SK-N-SH (cell line): ENCODE measurements at regions not wholly inside any gene's neighbourhood (a gene's known extent, or its start where the extent isn't known, plus 50 kb on each side); places are given as distances from the start of the nearest gene placed in this dataset.

Experiments
- CTCF ChIA-PET: fragments of 300-600, 350-600 bp; formaldehyde crosslinking; extraction: SDS; loops from one replicate; lab custom pipeline; 2021; lab: Yijun Ruan, JAX
- POLR2A ChIA-PET: fragments of 350-600 bp; sonication (Branson Sonifier 250); formaldehyde crosslinking; extraction: SDS; loops from one replicate; lab custom pipeline; 2020; ENCODE audit warnings: antibody characterized with exemption, inconsistent platforms; lab: Yijun Ruan, JAX
- DNase-seq: peaks from one replicate; pipeline ENCODE4 v3.0.0; 2012
- H2AFZ ChIP-seq: fragments of 200-600 bp; sonication (generic); 2 replicates; pipeline ENCODE4 v1.8.1; 2016; ENCODE audit warnings: antibody characterized with exemption, mild to moderate bottlenecking, low read depth
- H3F3A ChIP-seq: fragments of 200-600 bp; sonication (generic); replicated peaks from 2 replicates; pipeline ENCODE3; 2016; ENCODE audit warnings: antibody characterized with exemption, mild to moderate bottlenecking; ENCODE audit not compliant: insufficient read depth
- H3K27ac ChIP-seq, 2 experiments: fragments of 200-500 bp in 1 of 2; fragments of 200-600 bp in 1 of 2; sonication (Bioruptor generic) in 1 of 2; sonication (generic), shearing (Covaris generic) in 1 of 2; 2 replicates each; pipeline versions ENCODE4 v1.5.1 to v1.6.1; 2014 to 2016; ENCODE audit warnings: low read depth in 2 of 2, inconsistent platforms in 1 of 2, low read length in 1 of 2, mild to moderate bottlenecking in 1 of 2, mixed read lengths in 1 of 2
- H3K27me3 ChIP-seq: fragments of 200-600 bp; sonication (generic), shearing (Covaris generic); 2 replicates; pipeline ENCODE4 v1.6.1; 2016; ENCODE audit warnings: mixed run types; ENCODE audit not compliant: insufficient read depth
- H3K36me3 ChIP-seq, 2 experiments: fragments of 200-500 bp in 1 of 2; fragments of 200-600 bp in 1 of 2; sonication (Bioruptor generic) in 1 of 2; sonication (generic) in 1 of 2; replicated peaks in 1 of 2; 2 replicates each; pipeline versions ENCODE3 to v1.5.1; 2014 to 2016; ENCODE audit warnings: low read length in 1 of 2, mild to moderate bottlenecking in 1 of 2; ENCODE audit not compliant: insufficient read depth in 2 of 2, control insufficient read depth in 1 of 2
- H3K4me1 ChIP-seq, 2 experiments: fragments of 200-500 bp in 1 of 2; fragments of 200-600 bp in 1 of 2; sonication (Bioruptor generic) in 1 of 2; sonication (generic), shearing (Covaris generic) in 1 of 2; 2 replicates each; pipeline versions ENCODE4 v1.5.1 to v1.6.1; 2014 to 2016; ENCODE audit warnings: low read depth in 1 of 2, low read length in 1 of 2, mixed run types in 1 of 2; ENCODE audit not compliant: insufficient read depth in 2 of 2, control insufficient read depth in 1 of 2
- H3K4me2 ChIP-seq: fragments of 200-600 bp; sonication (generic), shearing (Covaris generic); 2 replicates; pipeline ENCODE4 v1.6.1; 2017; ENCODE audit warnings: mixed run types
- H3K4me3 ChIP-seq, 2 experiments: fragments of 200-500 bp in 1 of 2; fragments of 200-600 bp in 1 of 2; sonication (Bioruptor generic) in 1 of 2; sonication (generic), shearing (Covaris generic) in 1 of 2; 2 replicates each; pipeline versions ENCODE4 v1.5.1 to v1.8.1; 2014 to 2016; ENCODE audit warnings: low read depth in 2 of 2, inconsistent platforms in 1 of 2, low read length in 1 of 2, mild to moderate bottlenecking in 1 of 2, mixed read lengths in 1 of 2, moderate library complexity in 1 of 2
- H3K79me2 ChIP-seq: fragments of 200-600 bp; sonication (generic); 2 replicates; pipeline ENCODE4 v1.8.1; 2017; ENCODE audit warnings: mild to moderate bottlenecking; ENCODE audit not compliant: insufficient read depth
- H3K9ac ChIP-seq: fragments of 200-600 bp; sonication (generic); 2 replicates; pipeline ENCODE4 v1.6.1; 2017; ENCODE audit warnings: mixed run types
- H3K9me2 ChIP-seq: fragments of 200-600 bp; sonication (generic); 2 replicates; pipeline ENCODE4 v1.6.1; 2017; ENCODE audit warnings: mixed run types
- H3K9me3 ChIP-seq: fragments of 200-600 bp; sonication (generic); 2 replicates; pipeline ENCODE4 v1.6.1; 2017; ENCODE audit warnings: mixed run types, mild to moderate bottlenecking, moderate library complexity
- H4K20me1 ChIP-seq: fragments of 200-600 bp; sonication (generic); 2 replicates; pipeline ENCODE4 v1.6.1; 2017; ENCODE audit warnings: mild to moderate bottlenecking, mixed run types; ENCODE audit not compliant: insufficient read depth
- EP300 ChIP-seq, 2 experiments: IDR thresholded peaks; 2 replicates each; pipeline versions ENCODE4 v1.4.0 to v1.6.1; 2012; ENCODE audit warnings: borderline replicate concordance in 1 of 2, low read depth in 1 of 2, low read length in 1 of 2
- FOXJ3 ChIP-seq: sonication (generic); formaldehyde crosslinking; IDR thresholded peaks from 2 replicates; pipeline ENCODE4 v1.5.1; 2020; ENCODE audit warnings: mild to moderate bottlenecking, missing genetic modification reagents
- MXI1 ChIP-seq: IDR thresholded peaks from 2 replicates; pipeline ENCODE4 v1.6.1; 2012; ENCODE audit warnings: mild to moderate bottlenecking, low read depth, low read length, improper control_type of control experiment
- NFIC ChIP-seq: IDR thresholded peaks from 2 replicates; pipeline ENCODE4 v1.4.0; 2012; ENCODE audit warnings: borderline replicate concordance
- POLR2AphosphoS5 ChIP-seq: IDR thresholded peaks from 2 replicates; pipeline ENCODE4 v1.6.1; 2012; ENCODE audit warnings: low read depth, low read length
- RAD21 ChIP-seq: IDR thresholded peaks from 2 replicates; pipeline ENCODE4 v1.6.1; 2012; ENCODE audit warnings: mild to moderate bottlenecking, low read length
- RCOR1 ChIP-seq: fragments of 150-350 bp; IDR thresholded peaks from 2 replicates; pipeline ENCODE4 v1.6.1; 2017; ENCODE audit warnings: antibody characterized with exemption, low read length
- RXRA ChIP-seq: IDR thresholded peaks from 2 replicates; pipeline ENCODE4 v1.4.0; 2012; ENCODE audit warnings: low read depth, mild to moderate bottlenecking, borderline replicate concordance
- SIN3A ChIP-seq: IDR thresholded peaks from 2 replicates; pipeline ENCODE4 v1.6.1; 2012; ENCODE audit warnings: low read depth, mild to moderate bottlenecking, low read length, moderate library complexity, borderline replicate concordance
- SMC3 ChIP-seq: IDR thresholded peaks from 2 replicates; pipeline ENCODE4 v1.6.1; 2012; ENCODE audit warnings: low read depth, low read length, improper control_type of control experiment
- TAF1 ChIP-seq: IDR thresholded peaks from 2 replicates; pipeline ENCODE4 v1.6.1; 2012; ENCODE audit warnings: low read depth, mild to moderate bottlenecking, low read length, moderate library complexity, borderline replicate concordance
- TCF12 ChIP-seq: IDR thresholded peaks from 2 replicates; pipeline ENCODE4 v1.4.0; 2012
- WGBS: methylation state at CpG from one replicate; pipeline ENCODE4 v1.1.6; 2017; ENCODE audit warnings: low lambda C conversion rate; 5-methylcytosine and 5-hydroxymethylcytosine counted together
- TF ChIP-seq, protein P1 (sequence below): IDR thresholded peaks from 2 replicates; pipeline ENCODE4; 2012
- TF ChIP-seq, protein P2 (sequence below): fragments of 200-600 bp; sonication (generic); IDR thresholded peaks from 2 replicates; pipeline ENCODE4 v1.6.1; 2017; ENCODE audit warnings: antibody characterized with exemption, mild to moderate bottlenecking, moderate library complexity
- TF ChIP-seq, protein P3 (sequence below): IDR thresholded peaks from 2 replicates; pipeline ENCODE4 v1.4.0; 2012; ENCODE audit warnings: low read depth, borderline replicate concordance
- TF ChIP-seq, protein P4 (sequence below): IDR thresholded peaks from 2 replicates; pipeline ENCODE4 v1.6.1; 2012; ENCODE audit warnings: mild to moderate bottlenecking, low read depth, low read length, moderate library complexity

DNA sequence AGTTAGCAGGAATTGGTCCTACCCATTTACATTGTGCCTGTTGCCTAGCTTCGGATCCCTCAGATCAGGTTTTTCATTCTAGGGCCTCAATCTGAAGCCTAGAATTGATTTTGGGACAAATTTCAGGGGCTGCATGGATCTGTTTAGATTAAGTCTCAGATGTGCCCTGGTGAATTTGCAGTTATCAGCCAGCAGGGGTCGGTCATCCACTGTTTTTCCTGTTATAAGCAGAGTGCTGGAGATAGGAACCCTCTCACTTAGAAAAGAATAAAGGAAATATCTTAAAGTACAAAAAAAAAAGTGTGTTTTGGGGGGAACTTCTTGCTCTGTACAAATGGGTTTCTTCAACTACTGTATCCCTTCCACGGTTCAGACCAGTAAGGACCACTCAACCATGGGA, 212.5 kb downstream of the BCHE start:
- TF ChIP-seq EP300 (IDR thresholded peaks at IDR 0.05; ENCODE audit: borderline replicate concordance in 1 of 2, low read depth in 1 of 2, low read length in 1 of 2) (no peak), RAD21 (peak; percentile 29; the same call in 1 of the 2 replicates), FOXJ3 (CRISPR knock-in tag) (no peak), TCF12 (no peak), NFIC (no peak), SMC3 (peak; percentile 27; the same call in 1 of the 2 replicates), RXRA (no peak), RCOR1 (no peak), POLR2AphosphoS5 (no peak)
- TF ChIP-seq, protein P1, sequence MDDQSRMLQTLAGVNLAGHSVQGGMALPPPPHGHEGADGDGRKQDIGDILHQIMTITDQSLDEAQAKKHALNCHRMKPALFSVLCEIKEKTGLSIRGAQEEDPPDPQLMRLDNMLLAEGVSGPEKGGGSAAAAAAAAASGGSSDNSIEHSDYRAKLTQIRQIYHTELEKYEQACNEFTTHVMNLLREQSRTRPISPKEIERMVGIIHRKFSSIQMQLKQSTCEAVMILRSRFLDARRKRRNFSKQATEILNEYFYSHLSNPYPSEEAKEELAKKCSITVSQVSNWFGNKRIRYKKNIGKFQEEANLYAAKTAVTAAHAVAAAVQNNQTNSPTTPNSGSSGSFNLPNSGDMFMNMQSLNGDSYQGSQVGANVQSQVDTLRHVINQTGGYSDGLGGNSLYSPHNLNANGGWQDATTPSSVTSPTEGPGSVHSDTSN, result no peak
- TF ChIP-seq, protein P2, sequence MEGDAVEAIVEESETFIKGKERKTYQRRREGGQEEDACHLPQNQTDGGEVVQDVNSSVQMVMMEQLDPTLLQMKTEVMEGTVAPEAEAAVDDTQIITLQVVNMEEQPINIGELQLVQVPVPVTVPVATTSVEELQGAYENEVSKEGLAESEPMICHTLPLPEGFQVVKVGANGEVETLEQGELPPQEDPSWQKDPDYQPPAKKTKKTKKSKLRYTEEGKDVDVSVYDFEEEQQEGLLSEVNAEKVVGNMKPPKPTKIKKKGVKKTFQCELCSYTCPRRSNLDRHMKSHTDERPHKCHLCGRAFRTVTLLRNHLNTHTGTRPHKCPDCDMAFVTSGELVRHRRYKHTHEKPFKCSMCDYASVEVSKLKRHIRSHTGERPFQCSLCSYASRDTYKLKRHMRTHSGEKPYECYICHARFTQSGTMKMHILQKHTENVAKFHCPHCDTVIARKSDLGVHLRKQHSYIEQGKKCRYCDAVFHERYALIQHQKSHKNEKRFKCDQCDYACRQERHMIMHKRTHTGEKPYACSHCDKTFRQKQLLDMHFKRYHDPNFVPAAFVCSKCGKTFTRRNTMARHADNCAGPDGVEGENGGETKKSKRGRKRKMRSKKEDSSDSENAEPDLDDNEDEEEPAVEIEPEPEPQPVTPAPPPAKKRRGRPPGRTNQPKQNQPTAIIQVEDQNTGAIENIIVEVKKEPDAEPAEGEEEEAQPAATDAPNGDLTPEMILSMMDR, result peak; percentile 62
- TF ChIP-seq, protein P3, sequence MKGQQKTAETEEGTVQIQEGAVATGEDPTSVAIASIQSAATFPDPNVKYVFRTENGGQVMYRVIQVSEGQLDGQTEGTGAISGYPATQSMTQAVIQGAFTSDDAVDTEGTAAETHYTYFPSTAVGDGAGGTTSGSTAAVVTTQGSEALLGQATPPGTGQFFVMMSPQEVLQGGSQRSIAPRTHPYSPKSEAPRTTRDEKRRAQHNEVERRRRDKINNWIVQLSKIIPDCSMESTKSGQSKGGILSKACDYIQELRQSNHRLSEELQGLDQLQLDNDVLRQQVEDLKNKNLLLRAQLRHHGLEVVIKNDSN, result no peak
- WGBS, result 0% methylated on average over 3 of the region's 3 CpGs

DNA sequence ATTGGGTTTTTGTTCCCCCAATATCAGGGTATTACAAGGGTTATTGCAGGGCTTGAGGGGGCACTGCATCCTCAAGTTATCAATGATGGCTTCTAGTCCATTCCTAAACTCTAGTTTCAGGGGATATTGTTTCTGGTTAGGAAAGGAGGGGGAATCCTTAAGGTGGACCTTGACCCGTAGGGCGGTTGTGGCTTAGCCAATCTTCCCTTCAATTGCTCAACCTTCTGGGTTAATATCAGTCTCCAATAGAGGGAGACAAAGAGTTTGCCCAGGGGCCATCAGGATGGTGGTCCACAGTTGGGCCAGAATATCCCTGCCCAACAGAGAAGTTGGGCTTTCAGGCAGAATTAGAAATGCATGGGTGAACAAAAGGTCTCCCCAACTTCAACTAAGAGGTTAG, 214.9 kb downstream of the BCHE start:
- POLR2A ChIA-PET, result no interaction called here
- no peak for DNase-seq
- no peaks in the 10 kb centered on the region for H3F3A ChIP-seq
- no peak overlapping the region for H3K4me3 ChIP-seq
- no peak overlapping the region for H3K27ac ChIP-seq
- 48% methylated on average over 2 of the region's 2 CpGs for WGBS
- CTCF ChIA-PET, result no interaction called here
- H3K4me2 ChIP-seq, result no peak overlapping the region
- H4K20me1 ChIP-seq, result no peaks in the 10 kb centered on the region
- no peaks in the 10 kb centered on the region for H3K36me3 ChIP-seq
- no peaks in the 10 kb centered on the region for H3K79me2 ChIP-seq
- no peak for TF ChIP-seq TAF1
- no peak for TF ChIP-seq SIN3A
- TF ChIP-seq NFIC, result no peak
- TF ChIP-seq, protein P1, result no peak
- no peak for TF ChIP-seq MXI1
- TF ChIP-seq, protein P4, sequence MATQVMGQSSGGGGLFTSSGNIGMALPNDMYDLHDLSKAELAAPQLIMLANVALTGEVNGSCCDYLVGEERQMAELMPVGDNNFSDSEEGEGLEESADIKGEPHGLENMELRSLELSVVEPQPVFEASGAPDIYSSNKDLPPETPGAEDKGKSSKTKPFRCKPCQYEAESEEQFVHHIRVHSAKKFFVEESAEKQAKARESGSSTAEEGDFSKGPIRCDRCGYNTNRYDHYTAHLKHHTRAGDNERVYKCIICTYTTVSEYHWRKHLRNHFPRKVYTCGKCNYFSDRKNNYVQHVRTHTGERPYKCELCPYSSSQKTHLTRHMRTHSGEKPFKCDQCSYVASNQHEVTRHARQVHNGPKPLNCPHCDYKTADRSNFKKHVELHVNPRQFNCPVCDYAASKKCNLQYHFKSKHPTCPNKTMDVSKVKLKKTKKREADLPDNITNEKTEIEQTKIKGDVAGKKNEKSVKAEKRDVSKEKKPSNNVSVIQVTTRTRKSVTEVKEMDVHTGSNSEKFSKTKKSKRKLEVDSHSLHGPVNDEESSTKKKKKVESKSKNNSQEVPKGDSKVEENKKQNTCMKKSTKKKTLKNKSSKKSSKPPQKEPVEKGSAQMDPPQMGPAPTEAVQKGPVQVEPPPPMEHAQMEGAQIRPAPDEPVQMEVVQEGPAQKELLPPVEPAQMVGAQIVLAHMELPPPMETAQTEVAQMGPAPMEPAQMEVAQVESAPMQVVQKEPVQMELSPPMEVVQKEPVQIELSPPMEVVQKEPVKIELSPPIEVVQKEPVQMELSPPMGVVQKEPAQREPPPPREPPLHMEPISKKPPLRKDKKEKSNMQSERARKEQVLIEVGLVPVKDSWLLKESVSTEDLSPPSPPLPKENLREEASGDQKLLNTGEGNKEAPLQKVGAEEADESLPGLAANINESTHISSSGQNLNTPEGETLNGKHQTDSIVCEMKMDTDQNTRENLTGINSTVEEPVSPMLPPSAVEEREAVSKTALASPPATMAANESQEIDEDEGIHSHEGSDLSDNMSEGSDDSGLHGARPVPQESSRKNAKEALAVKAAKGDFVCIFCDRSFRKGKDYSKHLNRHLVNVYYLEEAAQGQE, result no peak
- no peaks in the 10 kb centered on the region for H3K9me3 ChIP-seq
- H3K9me2 ChIP-seq, result no peaks in the 10 kb centered on the region
- H3K9ac ChIP-seq, result no peak overlapping the region
- peaks cover 4% of the 10 kb centered on the region; the same call in 1 of the 2 replicates for H3K27me3 ChIP-seq
- no peak overlapping the region for H2AFZ ChIP-seq
- no peaks in the 10 kb centered on the region for H3K4me1 ChIP-seq

More for the DNA sequence above, 212.5 kb downstream of the BCHE start:
- Histone ChIP-seq H3K4me3 (no peak overlapping the region), H2AFZ (no peak overlapping the region), H3K27me3 (peaks cover 4% of the 10 kb centered on the region; the same call in 1 of the 2 replicates), H3K4me2 (no peak overlapping the region), H3F3A (no peaks in the 10 kb centered on the region), H3K4me1 (no peaks in the 10 kb centered on the region), H3K9me2 (no peaks in the 10 kb centered on the region), H3K79me2 (no peaks in the 10 kb centered on the region), H3K27ac (no peak overlapping the region), H3K9ac (no peak overlapping the region), H3K9me3 (no peaks in the 10 kb centered on the region), H3K36me3 (no peaks in the 10 kb centered on the region), H4K20me1 (no peaks in the 10 kb centered on the region)
- no peak for DNase-seq
- CTCF ChIA-PET, result no interaction called here
- POLR2A ChIA-PET, result no interaction called here
